ENCODE measurements at regions not wholly inside any gene's neighbourhood (a gene's known extent, or its start where the extent isn't known, plus 50 kb on each side); places are given as distances from the start of the nearest gene placed in this dataset.

GRCh38 chr11:122226810-122227379, 110.9 kb upstream of the BLID start:
- no peak for DNase-seq

DNA sequence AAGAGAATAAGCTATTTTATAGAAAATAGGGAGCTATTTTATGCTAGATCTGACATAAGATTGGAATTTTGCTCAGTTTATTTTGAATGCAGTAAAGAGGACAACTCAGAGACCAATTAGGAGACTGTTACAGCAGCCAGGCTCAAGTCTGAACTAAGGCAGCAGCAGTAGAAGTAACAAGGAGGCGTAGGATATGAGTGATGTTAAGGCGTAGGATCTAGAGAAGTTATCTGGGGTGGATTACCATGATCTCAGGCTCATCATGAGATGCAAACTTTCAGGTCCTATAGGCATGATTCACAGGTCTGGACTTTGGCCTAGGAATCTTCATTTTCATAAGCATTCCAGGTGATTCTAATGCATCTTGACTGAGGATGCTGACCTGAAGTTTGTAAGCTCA, 108.9 kb upstream of the BLID start:
- DNase-seq, result no peak

- DNase-seq, result no peak
These were observed 104.3 kb upstream of the BLID start for GRCh38 chr11:122220321-122220720.

GRCh38 chr11:122219791-122220190, 103.8 kb upstream of the BLID start:
- DNase-seq, result no peak

DNA sequence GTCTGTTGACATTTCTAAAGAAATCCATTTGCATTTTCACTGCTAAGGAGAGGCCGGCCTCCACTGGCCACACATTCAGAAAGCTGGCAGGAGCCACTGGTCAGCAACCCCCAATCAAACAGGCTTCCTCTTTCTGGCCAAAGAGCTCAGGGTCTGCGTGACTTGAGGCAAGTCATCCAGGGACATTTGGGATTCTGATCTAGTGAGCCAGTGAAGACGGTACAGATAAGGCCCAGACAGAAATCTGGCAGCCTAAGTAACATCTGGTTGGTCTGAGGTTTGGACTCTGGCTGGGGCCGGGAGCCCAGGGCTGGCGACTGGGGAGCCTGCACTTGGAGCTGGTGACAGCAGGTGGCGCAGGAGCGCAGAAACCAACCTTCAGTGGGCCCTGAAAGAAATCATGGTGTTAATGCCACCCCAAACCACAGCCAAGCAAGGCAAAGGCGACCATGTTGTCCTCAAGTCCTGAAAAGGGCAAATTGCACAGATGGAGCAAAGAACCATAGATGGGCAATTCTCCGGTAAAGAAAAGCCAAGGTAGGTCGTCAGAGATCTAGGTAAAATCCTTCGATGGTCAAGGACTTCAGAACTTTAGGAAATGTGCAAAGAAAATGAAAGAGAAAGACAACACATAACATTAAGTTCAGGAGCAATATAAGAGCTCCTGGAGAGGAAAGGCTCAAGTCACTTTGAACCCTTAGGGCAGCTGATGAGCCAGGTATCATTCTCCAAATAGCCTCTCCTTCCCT, 99.4 kb upstream of the BLID start:
- DNase-seq, result peak; percentile 19

DNA sequence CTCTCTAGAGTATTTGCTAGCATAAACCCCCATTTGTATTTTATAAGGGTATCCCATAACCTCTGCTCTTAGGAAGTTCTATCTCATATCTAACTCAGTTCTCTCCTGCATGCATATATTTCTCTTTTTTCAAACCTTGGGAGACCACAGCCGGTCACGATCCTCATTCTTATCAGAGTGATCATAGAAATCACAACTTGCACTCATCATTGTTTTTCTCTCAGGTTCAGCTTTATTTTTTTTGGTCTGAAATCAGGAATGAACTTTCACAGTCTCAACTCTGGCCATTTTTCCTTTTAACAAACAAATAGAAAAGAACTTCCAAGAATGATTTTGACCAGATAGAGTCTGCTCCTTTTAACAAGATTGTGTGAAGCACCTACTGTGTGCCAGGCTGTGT, 98.6 kb upstream of the BLID start:
- no peak for DNase-seq

GRCh38 chr11:122214080-122214479, 98.1 kb upstream of the BLID start:
- no peak for DNase-seq

DNA sequence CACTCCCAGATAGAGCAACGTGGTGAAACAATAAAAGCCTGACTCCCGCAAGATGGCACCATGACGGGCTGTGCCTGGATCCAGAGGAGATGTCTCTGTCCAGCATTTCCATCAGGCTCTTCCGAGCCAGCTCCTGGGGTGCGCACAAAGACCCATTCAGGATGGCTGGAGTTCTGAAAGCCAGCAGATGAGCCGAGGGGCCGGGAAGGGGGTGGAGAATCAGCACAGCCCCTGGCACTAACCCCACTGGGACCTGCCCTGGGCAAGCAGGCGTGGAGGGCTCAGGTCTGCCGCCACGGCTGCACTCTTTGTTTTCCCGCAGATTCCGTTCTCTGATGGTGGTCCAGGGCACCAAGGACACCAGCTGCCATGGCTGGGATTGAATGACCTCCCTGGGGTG, 97.2 kb upstream of the BLID start:
- DNase-seq, result no peak

- DNase-seq, result no peak
These were observed 94.5 kb upstream of the BLID start for GRCh38 chr11:122210367-122210997.

DNA sequence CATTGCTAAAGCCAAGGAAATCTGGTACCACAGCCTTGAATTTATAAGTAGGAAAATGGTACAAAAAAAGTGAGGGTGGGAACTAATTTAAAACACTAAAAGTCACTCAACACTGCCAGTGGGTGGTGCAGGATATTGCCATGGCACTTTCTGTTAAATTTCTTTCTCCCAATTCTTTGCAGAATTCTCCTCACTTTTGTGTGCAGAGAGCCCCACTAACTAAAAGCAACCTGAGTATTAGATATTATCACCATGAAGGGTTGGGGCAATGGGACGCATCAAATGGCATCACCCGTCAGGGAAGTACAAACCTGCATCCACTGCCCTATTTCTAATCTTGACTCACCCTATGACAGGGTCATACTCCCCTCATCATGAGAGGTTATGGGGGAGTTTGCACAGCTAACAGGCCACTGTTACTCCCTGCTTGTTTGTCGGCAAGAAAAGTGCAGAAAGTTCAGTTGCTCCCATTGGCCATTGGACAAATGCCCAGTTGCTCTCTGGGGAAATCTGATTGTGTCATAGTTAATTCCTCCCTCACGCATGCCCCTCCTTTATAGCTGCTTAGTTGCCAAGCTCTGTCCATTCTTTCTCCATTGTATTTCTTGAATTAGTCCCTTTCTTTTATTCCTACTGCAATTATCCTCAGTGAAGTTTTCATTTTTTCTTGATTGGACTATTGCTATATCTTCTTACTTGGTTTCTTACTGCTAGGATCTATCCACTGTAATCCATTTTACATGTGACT, 93.8 kb upstream of the BLID start:
- no peak for DNase-seq

DNA sequence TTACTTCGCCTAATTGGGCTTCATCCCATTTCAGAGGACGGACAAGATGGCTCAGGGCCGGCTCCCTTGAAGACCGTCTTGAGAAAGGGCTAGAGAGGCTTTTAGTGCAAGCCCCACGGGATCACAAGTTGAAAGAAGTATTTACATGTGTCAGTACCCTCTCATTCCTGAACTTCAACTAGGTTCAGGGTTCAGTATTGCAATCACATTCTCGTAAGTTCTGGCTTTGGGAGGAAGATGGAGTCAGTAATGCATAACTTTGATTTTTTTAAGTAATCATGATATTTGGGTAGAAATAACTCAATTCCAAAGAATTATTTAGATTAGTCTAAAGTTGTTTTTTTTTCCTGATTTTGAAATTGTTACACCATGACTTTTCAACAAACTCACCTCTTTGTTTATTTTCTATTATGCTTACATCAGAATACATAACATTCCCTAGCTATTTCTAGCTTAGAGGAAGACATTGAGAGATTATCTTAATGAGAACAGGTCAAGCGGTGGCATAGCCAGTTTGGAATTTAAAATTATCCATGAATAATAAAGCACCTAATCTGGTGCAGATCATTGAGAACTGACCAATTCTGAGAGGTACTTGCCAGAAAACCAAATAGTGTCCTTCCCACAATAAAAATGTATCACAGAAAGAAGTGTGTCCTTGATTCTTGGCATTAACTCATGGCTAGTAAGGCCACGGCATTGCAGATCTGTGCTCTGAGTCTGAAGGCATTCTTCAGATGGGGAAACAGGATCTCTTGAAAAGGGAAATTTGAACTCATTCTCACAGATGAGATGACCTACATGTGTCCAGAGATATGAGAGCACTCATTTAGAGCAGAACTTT, 92.1 kb upstream of the BLID start:
- no peak for DNase-seq

- no peak for DNase-seq
These were observed 91.5 kb upstream of the BLID start for GRCh38 chr11:122207505-122207904.

- no peak for DNase-seq
These were observed 89.0 kb upstream of the BLID start for GRCh38 chr11:122205036-122205435.

GRCh38 chr11:122204206-122204605, 88.2 kb upstream of the BLID start:
- DNase-seq, result no peak

GRCh38 chr11:122202951-122203456, 87.0 kb upstream of the BLID start:
- no peak for DNase-seq

- no peak for DNase-seq
These were observed 86.3 kb upstream of the BLID start for GRCh38 chr11:122202161-122202950.

- DNase-seq, result no peak
These were observed 85.1 kb upstream of the BLID start for GRCh38 chr11:122201106-122201505.

DNA sequence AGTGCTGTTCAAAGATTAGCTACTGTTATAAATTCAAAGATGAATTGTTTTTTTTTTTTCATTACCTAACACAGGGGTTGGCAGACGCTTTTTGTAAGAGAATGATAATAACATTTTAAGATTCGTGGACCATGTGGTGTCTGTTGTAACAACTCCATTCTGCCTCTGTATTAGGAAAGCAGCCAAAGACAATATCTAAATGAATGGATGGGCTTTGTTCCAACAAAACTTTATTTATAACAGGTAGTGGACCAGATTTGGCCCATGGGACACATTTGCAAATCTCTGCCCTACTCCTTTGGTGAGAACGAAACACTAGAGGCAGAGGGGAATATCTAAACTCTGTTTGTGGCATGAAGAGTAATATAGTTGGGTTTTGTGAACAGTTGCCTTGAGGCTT, 83.6 kb upstream of the BLID start:
- no peak for DNase-seq

GRCh38 chr11:122198291-122198983, 82.4 kb upstream of the BLID start:
- no peak for DNase-seq

- DNase-seq, result no peak
These were observed 81.3 kb upstream of the BLID start for GRCh38 chr11:122197066-122197987.
